ENCODE measurements at regions not wholly inside any gene's neighbourhood (a gene's known extent, or its start where the extent isn't known, plus 50 kb on each side); places are given as distances from the start of the nearest gene placed in this dataset.

DNA sequence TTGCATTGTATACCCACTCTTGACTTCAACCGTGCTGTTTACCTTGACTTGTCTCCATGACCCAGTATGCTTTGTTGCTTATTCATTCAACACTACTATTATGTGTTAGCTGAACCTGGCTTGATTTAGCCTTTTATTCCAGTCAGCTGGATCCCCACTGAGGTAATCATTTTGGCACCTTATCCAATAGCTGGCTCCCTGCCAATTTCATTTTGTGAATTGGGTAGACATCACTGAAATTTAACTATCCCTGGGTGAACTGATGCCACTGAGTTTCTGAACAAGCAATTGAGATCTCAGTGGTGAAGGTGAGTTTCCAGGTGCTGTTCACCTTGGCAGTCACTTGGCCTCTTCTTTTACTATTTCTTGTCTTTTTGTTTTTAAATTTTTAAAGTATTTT, 584.3 kb downstream of the ADCYAP1 start:
- no peak overlapping the region for H2AFZ ChIP-seq (ENCODE audit: low read depth, low read length)
- no peak overlapping the region for H3K4me2 ChIP-seq (ENCODE audit: insufficient read depth, low read length)
- no peaks in the 10 kb centered on the region for H4K20me1 ChIP-seq (ENCODE audit: insufficient read depth, low read length)
- ATAC-seq (ENCODE audit: insufficient read depth, low read depth) (no peak), DNase-seq (no peak)
- no peaks in the 10 kb centered on the region for H3K4me1 ChIP-seq (ENCODE audit: insufficient read depth, low read length)
- H3K27ac ChIP-seq (ENCODE audit: low read length) = no peak overlapping the region
- no peak overlapping the region for H3K9ac ChIP-seq (ENCODE audit: low read depth, low read length)
- no peaks in the 10 kb centered on the region for H3K9me3 ChIP-seq (ENCODE audit: insufficient read depth, low read length, severe bottlenecking)
- H3K36me3 ChIP-seq (ENCODE audit: insufficient read depth, low read length) = no peaks in the 10 kb centered on the region
- no peaks in the 10 kb centered on the region for H3K79me2 ChIP-seq (ENCODE audit: insufficient read depth, low read length)
- no peaks in the 10 kb centered on the region for H3K27me3 ChIP-seq (ENCODE audit: insufficient read depth, low read length, poor library complexity)
- H3K4me3 ChIP-seq (ENCODE audit: low read depth in 1 of 2, low read length in 2 of 2) = no peak overlapping the region
- TF ChIP-seq, protein P1, sequence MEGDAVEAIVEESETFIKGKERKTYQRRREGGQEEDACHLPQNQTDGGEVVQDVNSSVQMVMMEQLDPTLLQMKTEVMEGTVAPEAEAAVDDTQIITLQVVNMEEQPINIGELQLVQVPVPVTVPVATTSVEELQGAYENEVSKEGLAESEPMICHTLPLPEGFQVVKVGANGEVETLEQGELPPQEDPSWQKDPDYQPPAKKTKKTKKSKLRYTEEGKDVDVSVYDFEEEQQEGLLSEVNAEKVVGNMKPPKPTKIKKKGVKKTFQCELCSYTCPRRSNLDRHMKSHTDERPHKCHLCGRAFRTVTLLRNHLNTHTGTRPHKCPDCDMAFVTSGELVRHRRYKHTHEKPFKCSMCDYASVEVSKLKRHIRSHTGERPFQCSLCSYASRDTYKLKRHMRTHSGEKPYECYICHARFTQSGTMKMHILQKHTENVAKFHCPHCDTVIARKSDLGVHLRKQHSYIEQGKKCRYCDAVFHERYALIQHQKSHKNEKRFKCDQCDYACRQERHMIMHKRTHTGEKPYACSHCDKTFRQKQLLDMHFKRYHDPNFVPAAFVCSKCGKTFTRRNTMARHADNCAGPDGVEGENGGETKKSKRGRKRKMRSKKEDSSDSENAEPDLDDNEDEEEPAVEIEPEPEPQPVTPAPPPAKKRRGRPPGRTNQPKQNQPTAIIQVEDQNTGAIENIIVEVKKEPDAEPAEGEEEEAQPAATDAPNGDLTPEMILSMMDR (IDR thresholded peaks at IDR 0.05; ENCODE audit: borderline replicate concordance, extremely low read depth, low read length, poor library complexity, severe bottlenecking) = no peak
- TF ChIP-seq EZH2 (IDR thresholded peaks at IDR 0.05; ENCODE audit: borderline replicate concordance, low read depth, low read length, severe bottlenecking) = no peak

DNA sequence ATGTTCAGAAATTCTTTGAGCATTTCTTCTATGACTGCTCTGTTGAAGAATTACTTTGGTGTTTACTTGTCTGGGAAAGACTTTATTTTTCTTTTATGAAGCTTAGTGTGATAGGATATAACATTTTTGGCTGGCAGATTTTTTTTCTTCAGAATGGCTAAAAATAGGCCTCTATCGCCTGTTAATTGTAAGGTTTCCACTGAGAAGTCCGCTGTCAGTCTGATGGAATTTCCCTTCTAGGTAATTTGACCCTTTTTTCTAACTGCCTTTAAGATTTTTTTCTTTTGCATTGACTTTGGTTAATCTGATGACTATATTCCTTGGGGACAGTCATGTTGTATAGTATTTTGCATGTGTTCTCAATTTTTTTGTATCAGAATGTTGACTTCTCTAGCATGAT, 590.7 kb downstream of the ADCYAP1 start:
- H3K4me2 ChIP-seq (ENCODE audit: insufficient read depth, low read length) = no peak overlapping the region
- H3K27ac ChIP-seq (ENCODE audit: low read length) = no peak overlapping the region
- ATAC-seq (ENCODE audit: insufficient read depth, low read depth) = no peak
- no peaks in the 10 kb centered on the region for H3K79me2 ChIP-seq (ENCODE audit: insufficient read depth, low read length)
- H2AFZ ChIP-seq (ENCODE audit: low read depth, low read length) = no peak overlapping the region
- no peak overlapping the region for H3K4me3 ChIP-seq (ENCODE audit: low read depth in 1 of 2, low read length in 2 of 2)
- no peak overlapping the region for H3K9ac ChIP-seq (ENCODE audit: low read depth, low read length)
- H3K4me1 ChIP-seq (ENCODE audit: insufficient read depth, low read length) = no peaks in the 10 kb centered on the region
- H3K27me3 ChIP-seq (ENCODE audit: insufficient read depth, low read length, poor library complexity) = no peaks in the 10 kb centered on the region
- DNase-seq = no peak
- TF ChIP-seq, protein P1 (IDR thresholded peaks at IDR 0.05; ENCODE audit: borderline replicate concordance, extremely low read depth, low read length, poor library complexity, severe bottlenecking) = no peak
- TF ChIP-seq EZH2 (IDR thresholded peaks at IDR 0.05; ENCODE audit: borderline replicate concordance, low read depth, low read length, severe bottlenecking) = no peak
- H4K20me1 ChIP-seq (ENCODE audit: insufficient read depth, low read length) = no peaks in the 10 kb centered on the region
- no peaks in the 10 kb centered on the region for H3K36me3 ChIP-seq (ENCODE audit: insufficient read depth, low read length)
- H3K9me3 ChIP-seq (ENCODE audit: insufficient read depth, low read length, severe bottlenecking) = no peaks in the 10 kb centered on the region

DNA sequence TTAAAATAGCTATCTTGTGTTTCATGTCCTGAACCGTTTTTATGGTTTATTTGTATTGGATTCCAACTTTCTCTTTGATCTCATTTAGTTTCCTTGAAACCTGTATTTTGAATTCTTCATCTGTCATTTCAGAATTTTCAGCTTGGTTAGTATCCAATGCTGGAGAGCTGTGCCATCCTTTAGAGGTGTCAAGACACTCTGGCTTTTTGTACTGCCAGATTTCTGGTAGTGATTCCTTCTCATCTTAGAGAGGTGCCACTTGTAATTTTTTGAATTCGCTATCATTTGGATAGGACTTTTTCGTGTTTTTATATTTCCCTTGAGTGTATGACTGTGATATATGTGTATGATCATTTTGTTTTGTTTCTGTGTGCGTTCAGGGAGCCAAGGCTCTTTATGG, 591.4 kb downstream of the ADCYAP1 start:
- Histone ChIP-seq H3K4me3 (ENCODE audit: low read depth in 1 of 2, low read length in 2 of 2) (no peak overlapping the region), H3K4me2 (ENCODE audit: insufficient read depth, low read length) (no peak overlapping the region), H3K27me3 (ENCODE audit: insufficient read depth, low read length, poor library complexity) (no peaks in the 10 kb centered on the region), H3K9me3 (ENCODE audit: insufficient read depth, low read length, severe bottlenecking) (no peaks in the 10 kb centered on the region), H3K9ac (ENCODE audit: low read depth, low read length) (no peak overlapping the region), H3K36me3 (ENCODE audit: insufficient read depth, low read length) (no peaks in the 10 kb centered on the region), H3K79me2 (ENCODE audit: insufficient read depth, low read length) (no peaks in the 10 kb centered on the region), H3K4me1 (ENCODE audit: insufficient read depth, low read length) (no peaks in the 10 kb centered on the region), H4K20me1 (ENCODE audit: insufficient read depth, low read length) (no peaks in the 10 kb centered on the region), H3K27ac (ENCODE audit: low read length) (no peak overlapping the region), H2AFZ (ENCODE audit: low read depth, low read length) (no peak overlapping the region)
- DNase-seq (no peak), ATAC-seq (ENCODE audit: insufficient read depth, low read depth) (no peak)
- no peak for TF ChIP-seq EZH2 (IDR thresholded peaks at IDR 0.05; ENCODE audit: borderline replicate concordance, low read depth, low read length, severe bottlenecking)
- TF ChIP-seq, protein P1 (IDR thresholded peaks at IDR 0.05; ENCODE audit: borderline replicate concordance, extremely low read depth, low read length, poor library complexity, severe bottlenecking) = no peak

DNA sequence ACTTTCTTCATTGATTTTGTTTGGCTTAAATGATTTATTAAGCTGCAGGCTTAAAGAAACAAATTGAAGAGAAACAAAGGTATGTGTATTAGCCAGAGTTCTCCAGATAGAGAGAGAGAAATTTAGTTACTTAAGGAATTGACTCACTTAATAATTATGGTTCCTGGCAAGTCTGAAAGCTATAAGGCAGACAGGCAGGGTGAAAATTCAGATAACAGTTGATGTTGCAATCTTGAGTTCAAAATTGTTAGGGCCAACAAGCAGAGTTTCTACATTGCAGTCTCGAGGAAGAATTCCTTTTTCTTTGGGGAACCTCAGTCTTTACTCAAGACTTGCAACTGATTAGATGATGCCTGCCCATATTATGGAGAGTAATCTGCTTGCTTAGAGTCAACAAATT, 593.5 kb downstream of the ADCYAP1 start:
- H3K27ac ChIP-seq (ENCODE audit: low read length) = no peak overlapping the region
- H3K4me1 ChIP-seq (ENCODE audit: insufficient read depth, low read length) = no peaks in the 10 kb centered on the region
- no peak for ATAC-seq (ENCODE audit: insufficient read depth, low read depth)
- no peaks in the 10 kb centered on the region for H3K36me3 ChIP-seq (ENCODE audit: insufficient read depth, low read length)
- no peaks in the 10 kb centered on the region for H3K79me2 ChIP-seq (ENCODE audit: insufficient read depth, low read length)
- H3K27me3 ChIP-seq (ENCODE audit: insufficient read depth, low read length, poor library complexity) = no peaks in the 10 kb centered on the region
- no peaks in the 10 kb centered on the region for H4K20me1 ChIP-seq (ENCODE audit: insufficient read depth, low read length)
- H3K4me2 ChIP-seq (ENCODE audit: insufficient read depth, low read length) = no peak overlapping the region
- no peak overlapping the region for H2AFZ ChIP-seq (ENCODE audit: low read depth, low read length)
- TF ChIP-seq, protein P1 (IDR thresholded peaks at IDR 0.05; ENCODE audit: borderline replicate concordance, extremely low read depth, low read length, poor library complexity, severe bottlenecking) = no peak
- TF ChIP-seq EZH2 (IDR thresholded peaks at IDR 0.05; ENCODE audit: borderline replicate concordance, low read depth, low read length, severe bottlenecking) = no peak
- no peak overlapping the region for H3K4me3 ChIP-seq (ENCODE audit: low read depth in 1 of 2, low read length in 2 of 2)
- DNase-seq = no peak
- no peaks in the 10 kb centered on the region for H3K9me3 ChIP-seq (ENCODE audit: insufficient read depth, low read length, severe bottlenecking)
- H3K9ac ChIP-seq (ENCODE audit: low read depth, low read length) = no peak overlapping the region

Measured in DND-41 (cell line).